Activated T-helper 1 cell treated with Interleukin-2 at 50 U/mL for 16 hours (primary cell): ENCODE measurements at regions not wholly inside any gene's neighbourhood (a gene's known extent, or its start where the extent isn't known, plus 50 kb on each side); places are given as distances from the start of the nearest gene placed in this dataset.

Experiments
- DNase-seq: peaks from one replicate; pipeline ENCODE4 v3.0.0-alpha.2; 2020; ENCODE audit warnings: low read depth

- no peak for DNase-seq
Observed at GRCh38 chr6:6704103-6705060, 115.9 kb downstream of the LY86 start.

- DNase-seq: no peak
Observed at GRCh38 chr6:6705061-6705425, 116.5 kb downstream of the LY86 start.

GRCh38 chr6:6705915-6706675 is 117.6 kb downstream of the LY86 start:
- DNase-seq: no peak

- DNase-seq: no peak
Observed at GRCh38 chr6:6707143-6707542, 118.6 kb downstream of the LY86 start.

GRCh38 chr6:6709106-6709505 is 120.6 kb downstream of the LY86 start:
- no peak for DNase-seq

- DNase-seq: no peak
Observed at GRCh38 chr6:6711031-6711785, 122.7 kb downstream of the LY86 start.

- no peak for DNase-seq
Observed at GRCh38 chr6:6711832-6712448, 123.4 kb downstream of the LY86 start.

GRCh38 chr6:6712449-6713403 is 124.2 kb downstream of the LY86 start:
- no peak for DNase-seq

- DNase-seq: no peak
Observed at GRCh38 chr6:6713657-6714056, 125.1 kb downstream of the LY86 start.

- DNase-seq: no peak
Observed at GRCh38 chr6:6714118-6714897, 125.8 kb downstream of the LY86 start.

- no peak for DNase-seq
Observed at GRCh38 chr6:6714953-6715352, 126.4 kb downstream of the LY86 start.

- DNase-seq: no peak
Observed at GRCh38 chr6:6715465-6715864, 126.9 kb downstream of the LY86 start.

GRCh38 chr6:6716998-6717763 is 128.7 kb downstream of the LY86 start:
- no peak for DNase-seq

GRCh38 chr6:6717953-6718352 is 129.4 kb downstream of the LY86 start:
- DNase-seq: no peak

- DNase-seq: no peak
Observed at GRCh38 chr6:6721606-6722005, 133.1 kb downstream of the LY86 start.

GRCh38 chr6:6722195-6722594 is 133.7 kb downstream of the LY86 start:
- DNase-seq: no peak

- DNase-seq: no peak
Observed at GRCh38 chr6:6723361-6723760, 134.8 kb downstream of the LY86 start.

GRCh38 chr6:6723921-6724538 is 135.5 kb downstream of the LY86 start:
- DNase-seq: no peak
